ENCODE measurements at regions not wholly inside any gene's neighbourhood (a gene's known extent, or its start where the extent isn't known, plus 50 kb on each side); places are given as distances from the start of the nearest gene placed in this dataset.

DNA sequence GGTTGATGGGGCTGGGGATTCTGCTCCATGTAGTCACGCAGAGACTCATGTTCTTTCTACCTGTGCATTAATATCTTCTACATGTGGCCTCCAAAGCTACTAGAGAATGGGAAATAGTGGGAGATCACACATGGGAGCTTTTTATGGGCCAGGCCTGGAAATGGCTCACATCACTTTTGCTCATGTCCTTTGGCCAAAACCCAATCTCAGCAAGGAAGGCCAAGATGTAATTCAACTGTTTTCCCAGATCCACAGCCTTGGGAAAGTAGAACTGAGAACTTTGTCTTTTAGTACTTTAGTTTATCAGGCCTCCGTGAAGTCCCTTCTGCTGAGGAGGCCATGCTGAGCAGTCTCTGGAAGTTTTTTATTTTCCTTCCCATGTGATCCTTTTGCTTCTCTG lies 73.2 kb upstream of the SLC4A7 start (continued):
- TF ChIP-seq, protein P1, sequence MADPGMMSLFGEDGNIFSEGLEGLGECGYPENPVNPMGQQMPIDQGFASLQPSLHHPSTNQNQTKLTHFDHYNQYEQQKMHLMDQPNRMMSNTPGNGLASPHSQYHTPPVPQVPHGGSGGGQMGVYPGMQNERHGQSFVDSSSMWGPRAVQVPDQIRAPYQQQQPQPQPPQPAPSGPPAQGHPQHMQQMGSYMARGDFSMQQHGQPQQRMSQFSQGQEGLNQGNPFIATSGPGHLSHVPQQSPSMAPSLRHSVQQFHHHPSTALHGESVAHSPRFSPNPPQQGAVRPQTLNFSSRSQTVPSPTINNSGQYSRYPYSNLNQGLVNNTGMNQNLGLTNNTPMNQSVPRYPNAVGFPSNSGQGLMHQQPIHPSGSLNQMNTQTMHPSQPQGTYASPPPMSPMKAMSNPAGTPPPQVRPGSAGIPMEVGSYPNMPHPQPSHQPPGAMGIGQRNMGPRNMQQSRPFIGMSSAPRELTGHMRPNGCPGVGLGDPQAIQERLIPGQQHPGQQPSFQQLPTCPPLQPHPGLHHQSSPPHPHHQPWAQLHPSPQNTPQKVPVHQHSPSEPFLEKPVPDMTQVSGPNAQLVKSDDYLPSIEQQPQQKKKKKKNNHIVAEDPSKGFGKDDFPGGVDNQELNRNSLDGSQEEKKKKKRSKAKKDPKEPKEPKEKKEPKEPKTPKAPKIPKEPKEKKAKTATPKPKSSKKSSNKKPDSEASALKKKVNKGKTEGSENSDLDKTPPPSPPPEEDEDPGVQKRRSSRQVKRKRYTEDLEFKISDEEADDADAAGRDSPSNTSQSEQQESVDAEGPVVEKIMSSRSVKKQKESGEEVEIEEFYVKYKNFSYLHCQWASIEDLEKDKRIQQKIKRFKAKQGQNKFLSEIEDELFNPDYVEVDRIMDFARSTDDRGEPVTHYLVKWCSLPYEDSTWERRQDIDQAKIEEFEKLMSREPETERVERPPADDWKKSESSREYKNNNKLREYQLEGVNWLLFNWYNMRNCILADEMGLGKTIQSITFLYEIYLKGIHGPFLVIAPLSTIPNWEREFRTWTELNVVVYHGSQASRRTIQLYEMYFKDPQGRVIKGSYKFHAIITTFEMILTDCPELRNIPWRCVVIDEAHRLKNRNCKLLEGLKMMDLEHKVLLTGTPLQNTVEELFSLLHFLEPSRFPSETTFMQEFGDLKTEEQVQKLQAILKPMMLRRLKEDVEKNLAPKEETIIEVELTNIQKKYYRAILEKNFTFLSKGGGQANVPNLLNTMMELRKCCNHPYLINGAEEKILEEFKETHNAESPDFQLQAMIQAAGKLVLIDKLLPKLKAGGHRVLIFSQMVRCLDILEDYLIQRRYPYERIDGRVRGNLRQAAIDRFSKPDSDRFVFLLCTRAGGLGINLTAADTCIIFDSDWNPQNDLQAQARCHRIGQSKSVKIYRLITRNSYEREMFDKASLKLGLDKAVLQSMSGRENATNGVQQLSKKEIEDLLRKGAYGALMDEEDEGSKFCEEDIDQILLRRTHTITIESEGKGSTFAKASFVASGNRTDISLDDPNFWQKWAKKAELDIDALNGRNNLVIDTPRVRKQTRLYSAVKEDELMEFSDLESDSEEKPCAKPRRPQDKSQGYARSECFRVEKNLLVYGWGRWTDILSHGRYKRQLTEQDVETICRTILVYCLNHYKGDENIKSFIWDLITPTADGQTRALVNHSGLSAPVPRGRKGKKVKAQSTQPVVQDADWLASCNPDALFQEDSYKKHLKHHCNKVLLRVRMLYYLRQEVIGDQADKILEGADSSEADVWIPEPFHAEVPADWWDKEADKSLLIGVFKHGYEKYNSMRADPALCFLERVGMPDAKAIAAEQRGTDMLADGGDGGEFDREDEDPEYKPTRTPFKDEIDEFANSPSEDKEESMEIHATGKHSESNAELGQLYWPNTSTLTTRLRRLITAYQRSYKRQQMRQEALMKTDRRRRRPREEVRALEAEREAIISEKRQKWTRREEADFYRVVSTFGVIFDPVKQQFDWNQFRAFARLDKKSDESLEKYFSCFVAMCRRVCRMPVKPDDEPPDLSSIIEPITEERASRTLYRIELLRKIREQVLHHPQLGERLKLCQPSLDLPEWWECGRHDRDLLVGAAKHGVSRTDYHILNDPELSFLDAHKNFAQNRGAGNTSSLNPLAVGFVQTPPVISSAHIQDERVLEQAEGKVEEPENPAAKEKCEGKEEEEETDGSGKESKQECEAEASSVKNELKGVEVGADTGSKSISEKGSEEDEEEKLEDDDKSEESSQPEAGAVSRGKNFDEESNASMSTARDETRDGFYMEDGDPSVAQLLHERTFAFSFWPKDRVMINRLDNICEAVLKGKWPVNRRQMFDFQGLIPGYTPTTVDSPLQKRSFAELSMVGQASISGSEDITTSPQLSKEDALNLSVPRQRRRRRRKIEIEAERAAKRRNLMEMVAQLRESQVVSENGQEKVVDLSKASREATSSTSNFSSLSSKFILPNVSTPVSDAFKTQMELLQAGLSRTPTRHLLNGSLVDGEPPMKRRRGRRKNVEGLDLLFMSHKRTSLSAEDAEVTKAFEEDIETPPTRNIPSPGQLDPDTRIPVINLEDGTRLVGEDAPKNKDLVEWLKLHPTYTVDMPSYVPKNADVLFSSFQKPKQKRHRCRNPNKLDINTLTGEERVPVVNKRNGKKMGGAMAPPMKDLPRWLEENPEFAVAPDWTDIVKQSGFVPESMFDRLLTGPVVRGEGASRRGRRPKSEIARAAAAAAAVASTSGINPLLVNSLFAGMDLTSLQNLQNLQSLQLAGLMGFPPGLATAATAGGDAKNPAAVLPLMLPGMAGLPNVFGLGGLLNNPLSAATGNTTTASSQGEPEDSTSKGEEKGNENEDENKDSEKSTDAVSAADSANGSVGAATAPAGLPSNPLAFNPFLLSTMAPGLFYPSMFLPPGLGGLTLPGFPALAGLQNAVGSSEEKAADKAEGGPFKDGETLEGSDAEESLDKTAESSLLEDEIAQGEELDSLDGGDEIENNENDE (IDR thresholded peaks at IDR 0.05; ENCODE audit: insufficient replicate concordance, low read length) = no peak
- TF ChIP-seq CBX5 (IDR thresholded peaks at IDR 0.05; ENCODE audit: low read depth, low read length) (no peak), BACH1 (IDR thresholded peaks at IDR 0.05; ENCODE audit: low read length) (no peak), JUND (IDR thresholded peaks at IDR 0.05; ENCODE audit: low read length) (no peak), EZH2 (IDR thresholded peaks at IDR 0.05; ENCODE audit: low read depth, low read length, severe bottlenecking) (no peak), FOSL1 (IDR thresholded peaks at IDR 0.05; ENCODE audit: insufficient read depth, low read depth, low read length) (no peak), JUN (IDR thresholded peaks at IDR 0.05; ENCODE audit: low read depth, low read length) (no peak), SIX5 (IDR thresholded peaks at IDR 0.05; ENCODE audit: low read depth, low read length) (no peak), TCF12 (IDR thresholded peaks at IDR 0.05; ENCODE audit: low read depth, low read length) (no peak)
- TF ChIP-seq, protein P2, sequence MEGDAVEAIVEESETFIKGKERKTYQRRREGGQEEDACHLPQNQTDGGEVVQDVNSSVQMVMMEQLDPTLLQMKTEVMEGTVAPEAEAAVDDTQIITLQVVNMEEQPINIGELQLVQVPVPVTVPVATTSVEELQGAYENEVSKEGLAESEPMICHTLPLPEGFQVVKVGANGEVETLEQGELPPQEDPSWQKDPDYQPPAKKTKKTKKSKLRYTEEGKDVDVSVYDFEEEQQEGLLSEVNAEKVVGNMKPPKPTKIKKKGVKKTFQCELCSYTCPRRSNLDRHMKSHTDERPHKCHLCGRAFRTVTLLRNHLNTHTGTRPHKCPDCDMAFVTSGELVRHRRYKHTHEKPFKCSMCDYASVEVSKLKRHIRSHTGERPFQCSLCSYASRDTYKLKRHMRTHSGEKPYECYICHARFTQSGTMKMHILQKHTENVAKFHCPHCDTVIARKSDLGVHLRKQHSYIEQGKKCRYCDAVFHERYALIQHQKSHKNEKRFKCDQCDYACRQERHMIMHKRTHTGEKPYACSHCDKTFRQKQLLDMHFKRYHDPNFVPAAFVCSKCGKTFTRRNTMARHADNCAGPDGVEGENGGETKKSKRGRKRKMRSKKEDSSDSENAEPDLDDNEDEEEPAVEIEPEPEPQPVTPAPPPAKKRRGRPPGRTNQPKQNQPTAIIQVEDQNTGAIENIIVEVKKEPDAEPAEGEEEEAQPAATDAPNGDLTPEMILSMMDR (IDR thresholded peaks at IDR 0.05; ENCODE audit: control extremely low read depth in 1 of 3, insufficient read depth in 1 of 3, low read depth in 1 of 3, low read length in 3 of 3) = no peak

Data from H1 (cell line).